WERI-Rb-1 (cell line): ENCODE measurements at regions not wholly inside any gene's neighbourhood (a gene's known extent, or its start where the extent isn't known, plus 50 kb on each side); places are given as distances from the start of the nearest gene placed in this dataset.

Experiments used
- DNase-seq: peaks from one replicate; pipeline ENCODE4 v3.0.0-alpha.2; 2020
- H3K27ac ChIP-seq: fragments of 250-450 bp; sonication (Bioruptor Pico); 2 replicates; pipeline ENCODE4 v1.5.1; 2020; ENCODE audit warnings: mild to moderate bottlenecking, moderate library complexity
- H3K27me3 ChIP-seq: fragments of 250-450 bp; sonication (Bioruptor Pico); 2 replicates; pipeline ENCODE4 v1.5.1; 2021; ENCODE audit warnings: mild to moderate bottlenecking, low read depth, moderate library complexity; ENCODE audit not compliant: insufficient read depth, severe bottlenecking
- H3K36me3 ChIP-seq: fragments of 250-450 bp; sonication (Bioruptor Pico); 2 replicates; pipeline ENCODE4 v1.5.1; 2020; ENCODE audit warnings: mild to moderate bottlenecking, moderate library complexity
- H3K4me3 ChIP-seq: 2 replicates; pipeline ENCODE4 v1.5.1; 2011; ENCODE audit warnings: low read depth, mild to moderate bottlenecking, control low read depth, low read length
- H3K9me3 ChIP-seq: fragments of 250-450 bp; sonication (Bioruptor Pico); 2 replicates; pipeline ENCODE4 v1.5.1; 2021; ENCODE audit warnings: mild to moderate bottlenecking, moderate library complexity; ENCODE audit not compliant: severe bottlenecking
- CTCF ChIP-seq: IDR thresholded peaks from 2 replicates; pipeline ENCODE4 v1.5.1; 2011; ENCODE audit warnings: low read depth, mild to moderate bottlenecking, control low read depth, inconsistent platforms, low read length

DNA sequence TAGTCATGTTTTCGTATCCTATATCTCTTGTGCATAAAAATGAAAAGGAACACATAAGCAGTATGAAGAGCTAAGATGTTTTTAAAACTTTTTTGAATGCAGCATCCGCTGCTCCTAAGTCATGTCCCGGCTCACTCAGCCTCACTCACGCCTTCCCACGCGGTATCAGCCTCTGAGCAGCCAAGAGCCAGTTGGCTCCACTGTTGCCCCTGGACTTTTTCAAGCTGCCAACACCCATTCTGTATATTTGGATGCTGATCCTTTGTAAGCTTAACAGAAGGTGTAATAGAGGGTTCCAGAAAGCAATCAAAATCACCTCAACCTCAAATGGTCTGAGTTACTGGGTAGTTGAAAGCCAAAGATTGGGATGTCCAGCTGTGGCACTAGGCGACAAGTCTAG is 139.3 kb downstream of the TTLL2 start:
- no peak for TF ChIP-seq CTCF
- no peak for DNase-seq
- no peaks in the 10 kb centered on the region for H3K36me3 ChIP-seq

DNA sequence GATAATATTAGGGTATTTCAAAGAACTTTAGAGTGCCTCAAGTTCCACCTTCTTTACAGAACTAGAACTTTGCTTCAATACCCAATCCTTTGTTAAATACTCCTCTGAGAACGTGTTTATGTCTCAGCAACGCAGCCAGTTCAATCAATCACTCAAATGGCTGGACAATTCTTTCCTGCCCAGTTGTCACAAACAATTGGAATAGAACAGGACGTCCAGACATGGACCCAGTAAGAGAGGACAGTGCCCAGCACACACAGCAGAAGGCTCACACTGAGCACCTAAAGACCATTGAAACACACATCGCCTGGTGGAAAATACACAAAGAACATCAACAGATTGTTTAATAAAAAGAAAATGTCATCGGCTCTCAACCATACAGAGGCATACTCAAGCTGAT is 140.6 kb downstream of the TTLL2 start:
- Histone ChIP-seq H3K27me3 (no peaks in the 10 kb centered on the region), H3K4me3 (no peak overlapping the region), H3K9me3 (no peaks in the 10 kb centered on the region), H3K27ac (no peak overlapping the region), H3K36me3 (no peaks in the 10 kb centered on the region)
- DNase-seq: no peak
- no peak for TF ChIP-seq CTCF

More for the DNA sequence above, 139.3 kb downstream of the TTLL2 start:
- no peak overlapping the region for H3K4me3 ChIP-seq
- H3K27me3 ChIP-seq: no peaks in the 10 kb centered on the region
- H3K9me3 ChIP-seq: no peaks in the 10 kb centered on the region
- H3K27ac ChIP-seq: no peak overlapping the region

GRCh38 chr6:167467282-167467681 is 142.4 kb downstream of the TTLL2 start:
- no peak for TF ChIP-seq CTCF

GRCh38 chr6:167467793-167468431 is 143.0 kb downstream of the TTLL2 start:
- no peaks in the 10 kb centered on the region for H3K27me3 ChIP-seq
- H3K4me3 ChIP-seq: no peak overlapping the region
- H3K9me3 ChIP-seq: no peaks in the 10 kb centered on the region
- TF ChIP-seq CTCF: no peak
- DNase-seq: no peak
- H3K36me3 ChIP-seq: no peaks in the 10 kb centered on the region
- H3K27ac ChIP-seq: no peak overlapping the region

More at GRCh38 chr6:167467282-167467681, 142.4 kb downstream of the TTLL2 start:
- no peak overlapping the region for H3K27ac ChIP-seq
- H3K9me3 ChIP-seq: no peaks in the 10 kb centered on the region
- H3K4me3 ChIP-seq: no peak overlapping the region
- H3K27me3 ChIP-seq: no peaks in the 10 kb centered on the region
- no peaks in the 10 kb centered on the region for H3K36me3 ChIP-seq
- DNase-seq: no peak

GRCh38 chr6:167469101-167469500 is 144.2 kb downstream of the TTLL2 start:
- Histone ChIP-seq H3K27me3 (no peaks in the 10 kb centered on the region), H3K9me3 (no peaks in the 10 kb centered on the region), H3K4me3 (no peak overlapping the region), H3K36me3 (no peaks in the 10 kb centered on the region), H3K27ac (no peak overlapping the region)
- no peak for DNase-seq
- no peak for TF ChIP-seq CTCF

DNA sequence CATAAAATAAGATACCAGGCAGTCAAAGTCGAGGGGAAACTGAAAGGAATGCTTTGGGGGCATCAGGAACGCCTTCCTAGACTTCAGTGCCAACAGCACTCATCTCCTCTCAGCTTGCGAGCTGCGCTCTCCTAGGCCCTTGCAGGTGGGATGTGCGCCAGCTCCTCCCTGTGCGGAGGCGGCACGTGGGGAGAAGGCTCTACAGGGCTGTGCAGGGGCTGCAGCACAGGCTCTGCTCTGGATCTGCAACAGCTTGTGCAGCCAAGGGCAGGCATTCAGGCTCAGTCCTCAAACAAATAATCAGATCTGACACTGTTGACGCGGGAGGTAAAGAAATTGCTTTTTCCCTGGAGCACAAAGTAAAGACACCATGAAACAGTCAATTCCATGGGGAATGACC is 144.8 kb downstream of the TTLL2 start:
- TF ChIP-seq CTCF: no peak
- no peak overlapping the region for H3K27ac ChIP-seq
- no peaks in the 10 kb centered on the region for H3K27me3 ChIP-seq
- no peaks in the 10 kb centered on the region for H3K36me3 ChIP-seq
- no peak for DNase-seq
- no peak overlapping the region for H3K4me3 ChIP-seq
- no peaks in the 10 kb centered on the region for H3K9me3 ChIP-seq
